KMS-11 (cell line): ENCODE measurements at regions not wholly inside any gene's neighbourhood (a gene's known extent, or its start where the extent isn't known, plus 50 kb on each side); places are given as distances from the start of the nearest gene placed in this dataset.

Experiments
- H2AFZ ChIP-seq: fragments of 200-600 bp; sonication (generic); 2 replicates; pipeline ENCODE4 v1.6.1; 2016; ENCODE audit warnings: antibody characterized with exemption, mixed run types, low read depth
- H3K27ac ChIP-seq: fragments of 200-600 bp; sonication (generic); 2 replicates; pipeline ENCODE4 v1.6.1; 2016; ENCODE audit warnings: mild to moderate bottlenecking, mixed run types
- H3K27me3 ChIP-seq: fragments of 200-600 bp; sonication (generic); 2 replicates; pipeline ENCODE4 v1.6.1; 2017; ENCODE audit warnings: mild to moderate bottlenecking, low read depth, mixed run types, moderate library complexity; ENCODE audit not compliant: insufficient read depth
- H3K36me3 ChIP-seq: fragments of 200-600 bp; sonication (generic); 2 replicates; pipeline ENCODE4 v1.6.1; 2017; ENCODE audit warnings: mild to moderate bottlenecking, mixed run types; ENCODE audit not compliant: insufficient read depth
- H3K4me1 ChIP-seq: fragments of 200-600 bp; sonication (generic); 2 replicates; pipeline ENCODE4 v1.6.1; 2016; ENCODE audit warnings: mild to moderate bottlenecking, low read depth, mixed run types; ENCODE audit not compliant: poor library complexity, severe bottlenecking
- H3K4me2 ChIP-seq: fragments of 200-600 bp; sonication (generic); 2 replicates; pipeline ENCODE4 v1.7.0; 2016; ENCODE audit warnings: mild to moderate bottlenecking, mixed run types
- H3K4me3 ChIP-seq: fragments of 200-600 bp; sonication (generic); IDR thresholded peaks from 2 replicates; pipeline ENCODE4 v1.6.1; 2017; ENCODE audit warnings: low read depth, low read length, mixed read lengths; ENCODE audit not compliant: insufficient read depth
- H3K79me2 ChIP-seq: fragments of 200-600 bp; sonication (generic); 2 replicates; pipeline ENCODE4 v1.6.1; 2016; ENCODE audit warnings: low read depth, mixed run types; ENCODE audit not compliant: insufficient read depth
- H3K9ac ChIP-seq: fragments of 200-600 bp; sonication (generic); 2 replicates; pipeline ENCODE4 v1.6.1; 2016; ENCODE audit warnings: mild to moderate bottlenecking, mixed run types
- H4K20me1 ChIP-seq: fragments of 200-600 bp; sonication (generic); 2 replicates; pipeline ENCODE4 v1.6.1; 2016; ENCODE audit warnings: mild to moderate bottlenecking, mixed run types; ENCODE audit not compliant: insufficient read depth
- CTCF ChIP-seq: fragments of 200-600 bp; sonication (generic); conservative IDR thresholded peaks from 2 replicates; pipeline ENCODE4 v1.6.1; 2017; ENCODE audit warnings: low read depth, mild to moderate bottlenecking, antibody characterized with exemption, low read length, moderate library complexity, mixed read lengths

DNA sequence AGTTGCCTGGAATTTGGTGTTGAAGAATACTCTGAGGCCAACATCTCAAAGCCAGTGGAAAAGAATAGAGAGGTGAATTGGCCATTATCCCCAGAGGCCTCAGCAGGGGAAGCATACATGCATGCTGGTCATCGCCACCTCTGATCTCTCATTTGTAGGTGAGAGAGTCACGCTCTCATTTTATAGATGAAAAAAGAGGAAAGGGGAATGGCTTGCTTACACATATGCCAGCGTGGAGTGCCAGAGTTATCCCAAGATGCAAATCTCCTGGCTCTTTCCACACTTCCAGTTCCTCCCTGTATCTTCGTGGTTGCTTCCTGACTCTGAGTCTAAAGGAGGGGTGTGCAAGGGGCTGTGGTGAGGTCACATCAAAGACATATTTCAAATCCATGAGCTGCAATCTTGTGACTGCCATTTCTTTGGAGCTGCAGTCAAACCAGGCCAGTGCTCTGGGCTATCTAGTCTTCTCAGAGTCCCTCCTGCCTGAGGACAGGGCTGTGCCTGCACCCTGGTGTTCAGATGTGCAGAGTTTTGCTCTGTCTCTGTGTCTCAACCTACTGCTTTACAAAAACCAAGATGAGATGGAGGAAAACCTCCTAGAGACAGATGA, 324.7 kb downstream of the MYCN start:
- Histone ChIP-seq H3K79me2 (no peaks in the 10 kb centered on the region), H3K4me2 (no peak overlapping the region), H3K4me3 (no peak overlapping the region), H3K4me1 (no peaks in the 10 kb centered on the region), H3K36me3 (no peaks in the 10 kb centered on the region), H3K9ac (no peak overlapping the region), H3K27me3 (no peaks in the 10 kb centered on the region), H2AFZ (no peak overlapping the region), H3K27ac (no peak overlapping the region), H4K20me1 (no peaks in the 10 kb centered on the region)
- no peak for TF ChIP-seq CTCF

DNA sequence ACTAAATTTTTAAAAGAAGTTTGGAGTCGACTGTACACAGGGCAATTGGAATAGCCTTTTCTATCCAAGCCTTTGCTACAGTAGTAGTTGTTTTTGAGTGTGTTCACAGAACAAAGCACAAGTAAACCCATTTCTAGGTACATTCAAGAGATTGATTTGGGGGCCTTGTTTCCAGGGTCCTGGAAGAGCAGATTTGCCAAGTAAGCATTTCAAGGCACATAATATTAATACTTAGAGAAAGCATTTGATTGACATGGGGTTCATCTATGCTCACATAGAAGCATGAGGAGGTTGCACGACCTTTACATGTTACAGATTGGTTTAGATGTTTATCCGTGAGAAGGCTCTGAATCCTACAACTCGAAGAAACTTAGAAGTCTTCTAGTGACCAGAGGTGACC, 324.1 kb downstream of the MYCN start:
- Histone ChIP-seq H3K4me2 (no peak overlapping the region), H3K36me3 (no peaks in the 10 kb centered on the region), H3K4me1 (no peaks in the 10 kb centered on the region), H3K79me2 (no peaks in the 10 kb centered on the region), H3K9ac (no peak overlapping the region), H3K27ac (no peak overlapping the region), H2AFZ (no peak overlapping the region), H3K4me3 (no peak overlapping the region), H4K20me1 (no peaks in the 10 kb centered on the region), H3K27me3 (no peaks in the 10 kb centered on the region)
- TF ChIP-seq CTCF = no peak

GRCh38 chr2:16263241-16263890, 323.0 kb downstream of the MYCN start:
- Histone ChIP-seq H3K4me3 (no peak overlapping the region), H4K20me1 (no peaks in the 10 kb centered on the region), H3K27ac (no peak overlapping the region), H3K36me3 (no peaks in the 10 kb centered on the region), H3K4me2 (no peak overlapping the region), H3K27me3 (no peaks in the 10 kb centered on the region), H3K9ac (no peak overlapping the region), H3K79me2 (no peaks in the 10 kb centered on the region), H3K4me1 (peaks cover 10% of the 10 kb centered on the region), H2AFZ (no peak overlapping the region)
- no peak for TF ChIP-seq CTCF

GRCh38 chr2:16262526-16263178, 322.3 kb downstream of the MYCN start:
- no peak overlapping the region for H3K4me2 ChIP-seq
- H2AFZ ChIP-seq = no peak overlapping the region
- H3K9ac ChIP-seq = no peak overlapping the region
- peaks cover 17% of the 10 kb centered on the region for H3K4me1 ChIP-seq
- no peak overlapping the region for H3K4me3 ChIP-seq
- H3K79me2 ChIP-seq = no peaks in the 10 kb centered on the region
- no peaks in the 10 kb centered on the region for H3K27me3 ChIP-seq
- no peak for TF ChIP-seq CTCF
- H3K36me3 ChIP-seq = no peaks in the 10 kb centered on the region
- H4K20me1 ChIP-seq = no peaks in the 10 kb centered on the region
- no peak overlapping the region for H3K27ac ChIP-seq
